GM12892 (cell line): ENCODE measurements at regions not wholly inside any gene's neighbourhood (a gene's known extent, or its start where the extent isn't known, plus 50 kb on each side); places are given as distances from the start of the nearest gene placed in this dataset.

ENCODE experiments used
- POLR2A ChIP-seq: IDR thresholded peaks from 2 replicates; pipeline ENCODE4 v1.6.1; 2011; ENCODE audit warnings: low read depth, low read length, control low read depth
- POLR2AphosphoS5 ChIP-seq: IDR thresholded peaks from 2 replicates; pipeline ENCODE4 v1.6.1; 2011; ENCODE audit warnings: low read depth, low read length, control low read depth
- TAF1 ChIP-seq: IDR thresholded peaks from 2 replicates; pipeline ENCODE4 v1.6.1; 2011; ENCODE audit warnings: low read depth, mild to moderate bottlenecking, control low read depth, low read length, borderline replicate concordance

DNA sequence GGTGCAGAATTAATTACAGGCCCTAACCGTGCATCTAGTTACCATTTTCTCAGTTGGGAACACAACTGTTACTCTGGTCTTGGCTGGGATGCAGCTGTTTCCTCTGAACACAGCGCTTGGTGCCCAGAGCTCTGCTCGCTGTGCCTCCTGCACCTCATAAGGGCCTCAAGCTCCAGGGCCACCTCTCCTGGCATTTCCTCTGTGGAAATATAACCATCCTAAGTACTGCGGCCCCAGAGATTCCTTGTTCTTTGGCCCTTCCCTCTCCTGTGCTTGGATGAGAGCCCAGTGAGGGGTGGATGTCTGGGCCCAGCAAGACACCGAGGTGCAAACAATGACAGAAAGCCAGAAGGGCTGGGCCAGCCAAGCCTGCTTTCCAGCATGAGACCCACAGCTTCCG lies 169.9 kb upstream of the CST7 start:
- no peak for TF ChIP-seq POLR2A
- no peak for TF ChIP-seq POLR2AphosphoS5
- TF ChIP-seq TAF1: no peak
